IMR-90 (cell line): ENCODE measurements at regions not wholly inside any gene's neighbourhood (a gene's known extent, or its start where the extent isn't known, plus 50 kb on each side); places are given as distances from the start of the nearest gene placed in this dataset.
A peak's percentile ranks its signal among the peaks of the same experiment; 100 is the strongest.

ENCODE experiments used
- ATAC-seq: fragments of 200-7000 bp; cut with Tn5 transposase; 2 replicates; pipeline ENCODE4 v1.9.1; 2020; ENCODE audit warnings: low read depth, mild to moderate bottlenecking, moderate library complexity
- BruUV-seq: library from RNA; stranded (reverse); fragments of 400-500 nt; replicated peaks from 2 replicates; lab custom pipeline; 2021; lab: Mats Ljungman, UMichigan
- CTCF ChIA-PET: fragments of 300-600 bp; formaldehyde crosslinking; extraction: SDS; loops from one replicate; lab custom pipeline; 2021; ENCODE audit warnings: antibody characterized with exemption; lab: Yijun Ruan, JAX
- POLR2A ChIA-PET: fragments of 300-600 bp; sonication (Branson Sonifier 250); formaldehyde crosslinking; loops from one replicate; lab custom pipeline; 2022; ENCODE audit warnings: antibody characterized with exemption; ENCODE audit not compliant: unreplicated experiment; lab: Charles Lee
- DNase-seq: peaks from one replicate; pipeline ENCODE4 v3.0.0; 2013
- H2AFZ ChIP-seq: replicated peaks from 2 replicates; pipeline ENCODE3; 2013; ENCODE audit warnings: low read length, mild to moderate bottlenecking; ENCODE audit not compliant: poor library complexity
- H2AK5ac ChIP-seq: 2 replicates; pipeline ENCODE4 v1.6.1; 2013; ENCODE audit warnings: low read depth, low read length, inconsistent platforms
- H2AK9ac ChIP-seq: replicated peaks from 2 replicates; pipeline ENCODE3; 2013; ENCODE audit warnings: mild to moderate bottlenecking, low read depth, low read length, moderate library complexity; ENCODE audit not compliant: poor library complexity
- H2BK120ac ChIP-seq: 2 replicates; pipeline ENCODE4 v1.6.1; 2013; ENCODE audit warnings: low read depth, low read length, inconsistent platforms
- H2BK15ac ChIP-seq: 3 replicates; pipeline ENCODE4 v1.6.1; 2013; ENCODE audit warnings: low read depth, low read length, inconsistent platforms
- H2BK20ac ChIP-seq: 2 replicates; pipeline ENCODE4 v1.6.1; 2013; ENCODE audit warnings: low read depth, mild to moderate bottlenecking, inconsistent platforms, low read length, moderate library complexity
- H2BK5ac ChIP-seq: 2 replicates; pipeline ENCODE4 v1.6.1; 2013; ENCODE audit warnings: mild to moderate bottlenecking, low read depth, low read length, inconsistent platforms; ENCODE audit not compliant: poor library complexity, severe bottlenecking
- H3K14ac ChIP-seq: replicated peaks from 2 replicates; pipeline ENCODE4 v1.6.1; 2013; ENCODE audit warnings: low read depth, low read length, inconsistent platforms
- H3K18ac ChIP-seq: 2 replicates; pipeline ENCODE4 v1.6.1; 2013; ENCODE audit warnings: low read depth, low read length, control low read depth
- H3K23ac ChIP-seq: 2 replicates; pipeline ENCODE4 v1.6.1; 2013; ENCODE audit warnings: low read depth, low read length, inconsistent platforms
- H3K27ac ChIP-seq: 2 replicates; pipeline ENCODE4 v1.5.1; 2013; ENCODE audit warnings: mild to moderate bottlenecking, control low read depth, low read length; ENCODE audit not compliant: insufficient read depth
- H3K27me3 ChIP-seq: 2 replicates; pipeline ENCODE4 v1.6.1; 2013; ENCODE audit warnings: low read length; ENCODE audit not compliant: control insufficient read depth, insufficient read depth
- H3K36me3 ChIP-seq: 2 replicates; pipeline ENCODE4 v1.6.1; 2013; ENCODE audit warnings: low read length, mixed read lengths; ENCODE audit not compliant: control insufficient read depth, insufficient read depth
- H3K4ac ChIP-seq: 2 replicates; pipeline ENCODE4 v1.6.1; 2013; ENCODE audit warnings: low read depth, low read length, inconsistent platforms
- H3K4me1 ChIP-seq: 2 replicates; pipeline ENCODE4 v1.6.1; 2013; ENCODE audit warnings: low read length, mixed read lengths; ENCODE audit not compliant: control insufficient read depth, insufficient read depth
- H3K4me2 ChIP-seq: 2 replicates; pipeline ENCODE4 v1.6.1; 2013; ENCODE audit warnings: low read depth, mild to moderate bottlenecking, control low read depth, low read length, moderate library complexity
- H3K4me3 ChIP-seq: 2 replicates; pipeline ENCODE4 v1.5.1; 2013; ENCODE audit warnings: low read depth, mild to moderate bottlenecking, control low read depth, low read length, moderate library complexity; ENCODE audit not compliant: insufficient read depth
- H3K56ac ChIP-seq: 2 replicates; pipeline ENCODE4 v1.6.1; 2013; ENCODE audit warnings: low read length, inconsistent platforms; ENCODE audit not compliant: insufficient read depth; ENCODE audit errors: extremely low read depth
- H3K79me1 ChIP-seq, 2 experiments: 2 replicates each; pipeline ENCODE4 v1.6.1; 2013; ENCODE audit warnings: low read length in 2 of 2, inconsistent platforms in 1 of 2, low read depth in 1 of 2
- H3K9ac ChIP-seq: 2 replicates; pipeline ENCODE4 v1.6.1; 2013; ENCODE audit warnings: low read depth, low read length, control low read depth
- H3K9me1 ChIP-seq: 2 replicates; pipeline ENCODE4 v1.6.1; 2013; ENCODE audit warnings: low read length, inconsistent platforms; ENCODE audit not compliant: insufficient read depth
- H3K9me3 ChIP-seq: 2 replicates; pipeline ENCODE4 v1.6.1; 2013; ENCODE audit warnings: low read length; ENCODE audit not compliant: control insufficient read depth, insufficient read depth
- H4K20me1 ChIP-seq: 2 replicates; pipeline ENCODE4 v1.6.1; 2013; ENCODE audit warnings: low read length, inconsistent platforms; ENCODE audit not compliant: insufficient read depth
- H4K5ac ChIP-seq: 2 replicates; pipeline ENCODE4 v1.6.1; 2013; ENCODE audit warnings: mild to moderate bottlenecking, low read depth, low read length, control low read depth
- H4K8ac ChIP-seq, 2 experiments: 2 replicates each; pipeline ENCODE4 v1.6.1; 2013; ENCODE audit warnings: low read depth in 2 of 2, low read length in 2 of 2, control low read depth in 1 of 2, inconsistent platforms in 1 of 2
- H4K91ac ChIP-seq: 2 replicates; pipeline ENCODE4 v1.6.1; 2013; ENCODE audit warnings: low read depth, low read length, inconsistent platforms; ENCODE audit not compliant: insufficient read depth
- BHLHE40 ChIP-seq: fragments of 150-350 bp; IDR thresholded peaks from 2 replicates; pipeline ENCODE4 v1.6.1; 2016; ENCODE audit warnings: mild to moderate bottlenecking, low read depth, low read length
- CEBPB ChIP-seq: IDR thresholded peaks from 2 replicates; pipeline ENCODE4 v1.6.1; 2012; ENCODE audit warnings: low read depth, low read length, improper control_type of control experiment
- CHD1 ChIP-seq: IDR thresholded peaks from 2 replicates; pipeline ENCODE4 v1.6.1; 2012; ENCODE audit warnings: low read depth, low read length, improper control_type of control experiment
- CTCF ChIP-seq: conservative IDR thresholded peaks from 2 replicates; pipeline ENCODE4 v1.5.1; 2012; ENCODE audit warnings: mild to moderate bottlenecking, low read depth, low read length, improper control_type of control experiment
- FOS ChIP-seq: fragments of 150-350 bp; IDR thresholded peaks from 2 replicates; pipeline ENCODE4 v1.6.1; 2016; ENCODE audit warnings: low read depth, low read length
- MAFK ChIP-seq: IDR thresholded peaks from 2 replicates; pipeline ENCODE4 v1.6.1; 2012; ENCODE audit warnings: low read depth, low read length, improper control_type of control experiment
- MAZ ChIP-seq: IDR thresholded peaks from 2 replicates; pipeline ENCODE4 v1.6.1; 2012; ENCODE audit warnings: low read depth, mild to moderate bottlenecking, low read length, improper control_type of control experiment, moderate library complexity, borderline replicate concordance
- MXI1 ChIP-seq: IDR thresholded peaks from 2 replicates; pipeline ENCODE4 v1.6.1; 2012; ENCODE audit warnings: low read depth, mild to moderate bottlenecking, low read length, moderate library complexity, borderline replicate concordance
- POLR2A ChIP-seq: IDR thresholded peaks from 2 replicates; pipeline ENCODE4 v1.6.1; 2012; ENCODE audit warnings: mild to moderate bottlenecking, low read depth, low read length
- RAD21 ChIP-seq: IDR thresholded peaks from 2 replicates; pipeline ENCODE4 v1.6.1; 2012; ENCODE audit warnings: low read length, improper control_type of control experiment
- RCOR1 ChIP-seq: IDR thresholded peaks from 2 replicates; pipeline ENCODE4 v1.6.1; 2012; ENCODE audit warnings: mild to moderate bottlenecking, low read length, improper control_type of control experiment; ENCODE audit not compliant: insufficient replicate concordance
- RFX5 ChIP-seq: IDR thresholded peaks from 2 replicates; pipeline ENCODE4 v1.8.0; 2012; ENCODE audit warnings: low read depth, mild to moderate bottlenecking, low read length, moderate library complexity
- SMC3 ChIP-seq: fragments of 150-350 bp; IDR thresholded peaks from 2 replicates; pipeline ENCODE4 v1.6.1; 2016; ENCODE audit warnings: low read depth, mild to moderate bottlenecking, antibody characterized with exemption, low read length, moderate library complexity
- WGBS, 2 experiments: methylation state at CpG; one replicate each; pipeline versions ENCODE4 v1.1.5 to v1.1.7; 2013; ENCODE audit warnings: missing lambda C conversion rate in 2 of 2; ENCODE audit not compliant: insufficient read length in 1 of 2; ENCODE audit errors: extremely low coverage in 2 of 2; 5-methylcytosine and 5-hydroxymethylcytosine counted together
- dilution Hi-C: fragments of 300-500 bp; cut with HindIII; formaldehyde crosslinking; loops from one replicate; pipeline ENCODE4 v1.14.3; 2018; ENCODE audit warnings: low sequenced_read_pairs; ENCODE audit not compliant: unreplicated experiment
- in situ Hi-C: fragments of 300-500 bp; cut with MboI; formaldehyde crosslinking; loops from 3 replicates; pipeline ENCODE4 v1.14.3; 2019; ENCODE audit warnings: low sequenced_read_pairs, inconsistent platforms, mixed read lengths
- intact Hi-C: fragments of 100-400 bp; cut with micrococcal nuclease; formaldehyde crosslinking; loops from 2 replicates; pipeline ENCODE4 v1.10.0; 2022
- TF ChIP-seq, protein P1 (sequence below): fragments of 150-350 bp; IDR thresholded peaks from 2 replicates; pipeline ENCODE4 v1.6.1; 2017; ENCODE audit warnings: mild to moderate bottlenecking, antibody characterized with exemption, low read length, low read depth
- TF ChIP-seq, protein P2 (sequence below): fragments of 150-350 bp; IDR thresholded peaks from 2 replicates; pipeline ENCODE4 v1.6.1; 2016; ENCODE audit warnings: low read depth, mild to moderate bottlenecking, low read length, moderate library complexity, borderline replicate concordance

DNA sequence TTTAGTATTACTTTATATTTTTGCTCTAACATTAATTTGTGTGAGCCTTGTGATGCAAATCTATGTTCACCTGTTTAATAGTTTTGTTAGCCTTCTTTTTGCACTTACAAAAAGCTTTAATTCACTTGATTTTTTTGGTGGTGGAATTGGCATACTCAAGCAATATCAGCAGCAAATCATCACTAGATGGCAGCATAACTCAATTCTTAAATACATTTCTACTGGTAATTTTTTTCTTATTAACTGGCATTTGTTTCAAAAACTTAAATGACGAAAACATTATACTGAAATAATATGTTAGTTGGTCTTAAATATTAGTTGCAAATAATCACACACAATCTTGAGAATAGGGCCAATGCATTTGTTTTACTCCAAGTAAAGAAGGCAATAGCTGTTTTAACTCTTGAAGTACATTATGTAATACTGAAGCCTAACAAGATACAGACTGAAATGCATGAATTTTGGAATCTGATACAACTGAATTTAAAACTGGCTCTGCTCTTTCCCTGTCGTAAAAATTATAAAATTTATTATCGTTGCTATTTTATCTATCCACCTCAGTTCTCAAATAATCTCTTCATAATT, 151.5 kb downstream of the ATXN7L3B start:
- Histone ChIP-seq H3K9ac (no peak overlapping the region), H3K23ac (no peak overlapping the region), H3K4ac (no peak overlapping the region), H3K27ac (no peak overlapping the region), H2BK20ac (no peak overlapping the region), H3K9me3 (no peaks in the 10 kb centered on the region), H3K56ac (no peak overlapping the region), H3K36me3 (no peaks in the 10 kb centered on the region), H4K20me1 (no peaks in the 10 kb centered on the region), H3K9me1 (no peaks in the 10 kb centered on the region), H2BK120ac (no peak overlapping the region), H3K4me1 (no peaks in the 10 kb centered on the region), H4K5ac (no peak overlapping the region), H3K14ac (no peak overlapping the region), H3K79me1 (no peaks in the 10 kb centered on the region), H3K27me3 (no peaks in the 10 kb centered on the region), H2AK9ac (no peak overlapping the region), H4K8ac (no peak overlapping the region), H2BK15ac (no peak overlapping the region), H4K91ac (no peak overlapping the region), H3K18ac (no peak overlapping the region), H3K4me2 (no peak overlapping the region), H2AFZ (no peak overlapping the region), H3K4me3 (no peak overlapping the region), H2BK5ac (no peak overlapping the region), H2AK5ac (no peak overlapping the region)
- in situ Hi-C loops (loop anchor here (25.0 kb wide), 1 partner anchor 598 kb away; no protein-coding TSS in a partner anchor), intact Hi-C loops (loop anchor here (1.0 to 5.0 kb wide), 3 partner anchors 600 to 816 kb away; no protein-coding TSS in a partner anchor), dilution Hi-C loops (no loop called here)
- no peak for TF ChIP-seq CEBPB
- TF ChIP-seq, protein P1, sequence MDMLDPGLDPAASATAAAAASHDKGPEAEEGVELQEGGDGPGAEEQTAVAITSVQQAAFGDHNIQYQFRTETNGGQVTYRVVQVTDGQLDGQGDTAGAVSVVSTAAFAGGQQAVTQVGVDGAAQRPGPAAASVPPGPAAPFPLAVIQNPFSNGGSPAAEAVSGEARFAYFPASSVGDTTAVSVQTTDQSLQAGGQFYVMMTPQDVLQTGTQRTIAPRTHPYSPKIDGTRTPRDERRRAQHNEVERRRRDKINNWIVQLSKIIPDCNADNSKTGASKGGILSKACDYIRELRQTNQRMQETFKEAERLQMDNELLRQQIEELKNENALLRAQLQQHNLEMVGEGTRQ = no peak
- TF ChIP-seq FOS = no peak
- TF ChIP-seq MXI1 = no peak
- TF ChIP-seq MAZ = no peak
- peak; percentile 63 for TF ChIP-seq CTCF
- TF ChIP-seq POLR2A = no peak
- TF ChIP-seq MAFK = no peak
- TF ChIP-seq RAD21 = peak; percentile 58
- no peak for TF ChIP-seq CHD1
- TF ChIP-seq SMC3 = peak; percentile 46
- TF ChIP-seq, protein P2, sequence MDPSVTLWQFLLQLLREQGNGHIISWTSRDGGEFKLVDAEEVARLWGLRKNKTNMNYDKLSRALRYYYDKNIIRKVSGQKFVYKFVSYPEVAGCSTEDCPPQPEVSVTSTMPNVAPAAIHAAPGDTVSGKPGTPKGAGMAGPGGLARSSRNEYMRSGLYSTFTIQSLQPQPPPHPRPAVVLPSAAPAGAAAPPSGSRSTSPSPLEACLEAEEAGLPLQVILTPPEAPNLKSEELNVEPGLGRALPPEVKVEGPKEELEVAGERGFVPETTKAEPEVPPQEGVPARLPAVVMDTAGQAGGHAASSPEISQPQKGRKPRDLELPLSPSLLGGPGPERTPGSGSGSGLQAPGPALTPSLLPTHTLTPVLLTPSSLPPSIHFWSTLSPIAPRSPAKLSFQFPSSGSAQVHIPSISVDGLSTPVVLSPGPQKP = no peak
- TF ChIP-seq BHLHE40 = no peak
- no peak for TF ChIP-seq RCOR1
- no peak for TF ChIP-seq RFX5
- WGBS, 2 experiments = no CpG with 5 or more reads among the region's 3 CpGs
- DNase-seq (peak; percentile 69), ATAC-seq (no peak)
- BruUV-seq = no TSS peak
- POLR2A ChIA-PET = interaction anchor here (0.5 kb wide), 1 partner anchor 192 kb away, joined by 11 read pairs; no protein-coding TSS in a partner anchor
- CTCF ChIA-PET = interaction anchor here (0.8 to 1.3 kb wide), 3 partner anchors 11 to 34 kb away, joined by 3 to 4 read pairs (median 4); no protein-coding TSS in a partner anchor
